Activated CD4-positive, alpha-beta T cell treated with anti-CD3 and anti-CD28 coated beads, Interleukin-2, amount 10 ng/mL, durations not matched to agents 7 days and 5 days (primary cell): ENCODE measurements at regions not wholly inside any gene's neighbourhood (a gene's known extent, or its start where the extent isn't known, plus 50 kb on each side); places are given as distances from the start of the nearest gene placed in this dataset.

Source experiments
- CTCF ChIA-PET: fragments of 350-600 bp; sonication (Branson Sonifier 250); formaldehyde crosslinking; loops from one replicate; lab custom pipeline; 2021; ENCODE audit warnings: antibody characterized with exemption; lab: Charles Lee
- POLR2A ChIA-PET: fragments of 350-600 bp; sonication (Branson Sonifier 250); formaldehyde crosslinking; loops from one replicate; lab custom pipeline; 2021; ENCODE audit warnings: antibody characterized with exemption; lab: Charles Lee
- DNase-seq: peaks from one replicate; pipeline ENCODE4 v3.0.0-alpha.2; 2020
- H3K27ac Mint-ChIP-seq: one replicate; pipeline ENCODE4 v1.8.0; 2021; ENCODE audit warnings: mild to moderate bottlenecking, moderate library complexity, mixed read lengths
- H3K27me3 Mint-ChIP-seq: one replicate; pipeline ENCODE4 v1.8.0; 2021; ENCODE audit warnings: mixed read lengths
- H3K36me3 Mint-ChIP-seq: one replicate; pipeline ENCODE4 v1.8.0; 2021; ENCODE audit warnings: low read depth, mixed read lengths
- H3K4me1 Mint-ChIP-seq: one replicate; pipeline ENCODE4 v1.8.0; 2021; ENCODE audit warnings: mixed read lengths
- H3K4me3 Mint-ChIP-seq: one replicate; pipeline ENCODE4 v1.8.0; 2021; ENCODE audit warnings: mild to moderate bottlenecking, moderate library complexity, mixed read lengths
- H3K9me3 Mint-ChIP-seq: one replicate; pipeline ENCODE4 v1.8.0; 2021; ENCODE audit warnings: mixed read lengths

GRCh38 chr2:15783489-15783888 is 156.9 kb upstream of the MYCN start:
- DNase-seq, result no peak
- ChIA-PET CTCF (no interaction called here), POLR2A (no interaction called here)
- Mint-ChIP-seq H3K4me3 (no peak overlapping the region), H3K9me3 (no peaks in the 10 kb centered on the region), H3K36me3 (no peaks in the 10 kb centered on the region), H3K4me1 (no peaks in the 10 kb centered on the region), H3K27ac (no peak overlapping the region), H3K27me3 (no peaks in the 10 kb centered on the region)

GRCh38 chr2:15784106-15784885 is 156.1 kb upstream of the MYCN start:
- Mint-ChIP-seq H3K4me1 (no peaks in the 10 kb centered on the region), H3K27ac (no peak overlapping the region), H3K36me3 (no peaks in the 10 kb centered on the region), H3K9me3 (no peaks in the 10 kb centered on the region), H3K4me3 (no peak overlapping the region), H3K27me3 (no peaks in the 10 kb centered on the region)
- CTCF ChIA-PET, result interaction anchor here (0.6 kb wide), 1 partner anchor 12 kb away, joined by 3 read pairs; no protein-coding TSS in a partner anchor
- POLR2A ChIA-PET, result no interaction called here
- DNase-seq, result no peak

DNA sequence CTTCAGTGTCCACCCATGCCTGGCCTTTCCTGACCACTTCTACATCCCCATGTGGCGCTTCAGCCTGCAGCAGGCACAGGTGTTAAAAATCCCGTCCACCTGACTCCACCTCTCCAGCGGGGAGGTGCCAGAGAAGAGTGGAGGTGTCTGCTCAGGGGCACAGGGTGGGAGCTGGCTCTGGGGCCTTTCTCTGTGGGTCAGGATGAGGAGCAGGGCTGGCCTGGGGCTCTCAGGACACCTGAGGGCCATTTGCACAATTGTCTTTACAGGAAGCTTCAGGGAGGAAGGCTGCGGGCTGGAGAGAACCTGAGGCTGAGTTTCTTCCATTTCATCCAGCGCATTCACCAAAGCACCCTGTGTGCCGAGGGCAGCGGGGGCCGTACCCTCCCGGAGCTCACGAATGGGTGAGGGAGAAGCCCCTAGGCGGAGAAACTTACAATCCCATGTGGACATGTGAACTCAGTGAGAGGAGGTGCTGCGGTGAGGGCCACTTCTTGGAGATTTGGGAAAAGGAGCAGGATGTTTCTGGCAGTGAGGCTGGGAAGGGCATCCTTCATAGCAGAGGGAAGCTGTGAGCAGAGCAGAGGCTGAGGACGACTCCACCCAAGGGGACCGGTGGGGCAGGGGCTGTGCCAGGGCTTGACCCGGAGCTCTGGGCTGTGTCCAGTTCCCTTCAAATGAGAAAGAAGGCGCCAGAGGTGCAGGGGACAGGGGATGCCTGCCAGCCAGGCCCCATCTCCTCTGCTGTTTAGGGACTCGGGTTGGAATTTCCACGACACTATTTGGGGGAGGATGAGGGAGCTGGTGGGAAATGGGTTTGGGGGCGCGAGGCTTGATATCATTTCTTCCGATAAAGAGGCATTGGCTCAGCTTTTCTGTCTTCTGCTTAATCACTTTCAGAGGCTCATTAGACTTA is 155.2 kb upstream of the MYCN start:
- POLR2A ChIA-PET, result no interaction called here
- no peaks in the 10 kb centered on the region for H3K9me3 Mint-ChIP-seq
- H3K4me1 Mint-ChIP-seq, result no peaks in the 10 kb centered on the region
- no peaks in the 10 kb centered on the region for H3K27me3 Mint-ChIP-seq
- no peak overlapping the region for H3K27ac Mint-ChIP-seq
- DNase-seq, result no peak
- no peak overlapping the region for H3K4me3 Mint-ChIP-seq
- CTCF ChIA-PET, result interaction anchor here (0.6 to 0.7 kb wide), 2 partner anchors 13 to 1154 kb away, joined by 3 read pairs; no protein-coding TSS in a partner anchor
- H3K36me3 Mint-ChIP-seq, result no peaks in the 10 kb centered on the region

GRCh38 chr2:15786003-15786654 is 154.2 kb upstream of the MYCN start:
- no peak overlapping the region for H3K4me3 Mint-ChIP-seq
- H3K27ac Mint-ChIP-seq, result no peak overlapping the region
- no peaks in the 10 kb centered on the region for H3K9me3 Mint-ChIP-seq
- no peak for DNase-seq
- POLR2A ChIA-PET, result no interaction called here
- H3K4me1 Mint-ChIP-seq, result no peaks in the 10 kb centered on the region
- CTCF ChIA-PET, result interaction anchor here (0.7 kb wide), 1 partner anchor 1153 kb away, joined by 3 read pairs; no protein-coding TSS in a partner anchor
- no peaks in the 10 kb centered on the region for H3K27me3 Mint-ChIP-seq
- no peaks in the 10 kb centered on the region for H3K36me3 Mint-ChIP-seq

DNA sequence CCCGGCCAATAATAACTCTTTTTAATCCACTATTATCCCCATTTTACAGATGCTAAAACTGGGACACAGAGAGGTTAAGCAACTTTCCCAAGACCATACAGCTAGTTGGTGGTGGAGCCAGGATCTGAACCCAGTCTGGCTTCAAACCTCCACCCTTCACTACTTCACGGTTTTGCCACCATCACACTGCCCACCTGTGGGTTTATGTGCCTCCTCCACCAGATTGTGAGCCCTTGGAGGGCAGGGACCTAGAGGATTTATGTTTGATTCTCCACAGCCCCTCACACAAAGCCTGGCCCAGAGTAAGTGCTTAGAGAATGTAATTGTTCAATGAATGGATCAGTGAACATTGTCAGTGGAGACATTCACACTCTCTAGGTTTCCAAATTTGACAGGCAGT is 153.4 kb upstream of the MYCN start:
- no peak overlapping the region for H3K4me3 Mint-ChIP-seq
- CTCF ChIA-PET, result no interaction called here
- H3K9me3 Mint-ChIP-seq, result no peaks in the 10 kb centered on the region
- POLR2A ChIA-PET, result no interaction called here
- H3K36me3 Mint-ChIP-seq, result no peaks in the 10 kb centered on the region
- H3K4me1 Mint-ChIP-seq, result no peaks in the 10 kb centered on the region
- no peak overlapping the region for H3K27ac Mint-ChIP-seq
- H3K27me3 Mint-ChIP-seq, result no peaks in the 10 kb centered on the region
- DNase-seq, result no peak

DNA sequence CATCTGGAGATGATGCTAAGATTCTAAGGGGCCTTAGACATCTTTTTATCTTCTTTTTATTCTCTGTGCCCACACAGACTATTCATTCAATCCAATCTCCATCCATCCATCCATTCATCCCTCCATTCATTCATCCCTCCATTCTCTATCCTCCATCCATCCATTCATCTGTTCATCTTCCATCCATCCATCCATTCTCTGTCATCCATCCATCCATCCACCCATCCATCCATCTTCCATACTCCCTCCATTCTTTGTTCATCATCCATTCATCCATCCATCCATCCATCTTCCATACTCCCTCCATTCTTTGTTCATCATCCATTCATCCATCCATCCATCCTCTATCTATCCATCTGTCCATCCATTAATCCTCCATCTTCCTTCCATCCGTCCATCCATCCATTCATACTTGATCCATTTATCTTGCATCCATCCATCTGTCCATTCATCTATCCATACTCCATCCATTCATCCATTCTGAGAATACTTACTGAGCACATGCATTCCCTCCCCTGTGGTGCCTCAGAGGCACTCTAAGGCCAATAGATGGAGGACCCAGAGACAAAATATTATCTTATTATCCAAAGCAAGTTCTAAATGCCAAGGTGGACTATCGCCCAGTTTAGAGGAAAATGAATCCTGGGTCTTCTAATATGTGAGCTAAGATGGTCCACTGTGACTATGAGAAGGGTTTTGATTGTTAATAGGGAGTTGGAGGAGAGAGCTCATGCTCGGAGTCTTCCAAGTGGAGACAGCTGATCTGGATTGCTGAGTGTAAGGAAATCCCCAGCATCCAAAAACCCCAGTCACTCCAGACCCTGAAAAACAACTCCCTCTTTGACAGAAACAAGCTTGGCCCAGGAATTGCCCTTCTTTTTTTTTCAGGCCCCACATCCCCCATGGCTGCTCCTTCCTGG is 152.6 kb upstream of the MYCN start:
- Mint-ChIP-seq H3K4me3 (no peak overlapping the region), H3K36me3 (no peaks in the 10 kb centered on the region), H3K27me3 (no peaks in the 10 kb centered on the region), H3K9me3 (no peaks in the 10 kb centered on the region), H3K27ac (no peak overlapping the region), H3K4me1 (no peaks in the 10 kb centered on the region)
- no peak for DNase-seq
- ChIA-PET CTCF (interaction anchor here (0.5 kb wide), 1 partner anchor 889 kb away, joined by 6 read pairs; no protein-coding TSS in a partner anchor), POLR2A (no interaction called here)

- no peaks in the 10 kb centered on the region for H3K4me1 Mint-ChIP-seq
- H3K4me3 Mint-ChIP-seq, result no peak overlapping the region
- no peaks in the 10 kb centered on the region for H3K27me3 Mint-ChIP-seq
- no peaks in the 10 kb centered on the region for H3K9me3 Mint-ChIP-seq
- ChIA-PET POLR2A (no interaction called here), CTCF (interaction anchor here (0.5 kb wide), 1 partner anchor 889 kb away, joined by 6 read pairs; no protein-coding TSS in a partner anchor)
- no peak overlapping the region for H3K27ac Mint-ChIP-seq
- no peak for DNase-seq
- H3K36me3 Mint-ChIP-seq, result no peaks in the 10 kb centered on the region
Measured at GRCh38 chr2:15788455-15788829, 151.9 kb upstream of the MYCN start.

DNA sequence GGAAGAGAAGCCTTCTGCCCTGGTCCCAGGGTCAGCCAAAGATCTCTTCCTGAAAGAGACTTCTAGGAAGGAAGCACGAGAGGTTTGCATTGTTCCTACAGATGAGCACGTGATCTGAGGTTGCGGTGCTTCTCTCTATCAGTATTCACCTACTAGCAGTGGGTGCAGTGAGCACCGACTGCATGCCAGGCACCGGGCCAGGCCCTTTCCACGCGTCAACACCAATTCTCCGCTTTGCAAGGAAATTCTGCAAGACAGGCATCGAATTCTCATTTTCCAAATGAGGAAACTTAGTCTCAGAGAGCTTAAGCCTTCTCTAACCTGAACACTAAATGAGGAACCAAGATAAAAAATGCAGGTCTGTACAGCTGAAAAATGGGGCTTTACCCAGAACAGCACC is 151.5 kb upstream of the MYCN start:
- no peaks in the 10 kb centered on the region for H3K36me3 Mint-ChIP-seq
- H3K9me3 Mint-ChIP-seq, result no peaks in the 10 kb centered on the region
- no peak for DNase-seq
- H3K4me3 Mint-ChIP-seq, result no peak overlapping the region
- H3K4me1 Mint-ChIP-seq, result no peaks in the 10 kb centered on the region
- no peak overlapping the region for H3K27ac Mint-ChIP-seq
- H3K27me3 Mint-ChIP-seq, result no peaks in the 10 kb centered on the region
- ChIA-PET CTCF (no interaction called here), POLR2A (no interaction called here)

DNA sequence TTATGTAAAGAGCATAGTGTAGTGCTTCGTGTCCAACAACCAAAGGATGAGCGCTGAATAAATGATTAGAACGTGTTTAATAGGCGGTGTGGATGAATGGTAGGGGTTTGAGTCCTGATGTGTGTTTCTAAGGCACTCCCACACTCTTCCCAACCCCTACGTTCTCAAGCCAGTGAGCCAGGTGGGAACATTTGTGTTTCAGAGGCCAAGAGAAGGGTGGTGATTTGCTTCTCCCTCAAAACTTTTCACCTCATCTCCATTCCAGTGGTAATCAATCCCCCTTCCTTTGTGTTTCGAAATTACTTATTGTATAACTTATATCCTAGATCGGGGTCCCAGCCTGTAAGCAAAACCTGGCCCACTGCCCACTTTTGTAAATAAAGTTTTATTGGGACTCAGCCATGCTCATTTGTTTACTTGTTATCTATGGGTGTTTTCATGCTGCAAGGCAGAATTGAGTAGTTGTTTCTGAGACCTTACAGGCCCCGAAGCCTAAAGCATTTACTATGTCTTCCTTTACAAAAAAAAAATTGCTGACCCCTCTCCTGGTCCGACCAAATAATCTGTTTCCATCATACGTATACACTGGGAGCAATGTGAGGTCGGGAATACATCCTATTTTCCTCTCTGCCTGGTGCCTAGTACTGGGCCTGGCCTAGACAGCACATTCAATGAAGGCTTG is 150.8 kb upstream of the MYCN start:
- CTCF ChIA-PET, result no interaction called here

GRCh38 chr2:15790326-15790725 is 150.0 kb upstream of the MYCN start:
- H3K9me3 Mint-ChIP-seq, result no peaks in the 10 kb centered on the region
- no peak overlapping the region for H3K4me3 Mint-ChIP-seq
- ChIA-PET POLR2A (no interaction called here), CTCF (no interaction called here)
- H3K4me1 Mint-ChIP-seq, result no peaks in the 10 kb centered on the region
- no peak overlapping the region for H3K27ac Mint-ChIP-seq
- DNase-seq, result no peak
- H3K27me3 Mint-ChIP-seq, result no peaks in the 10 kb centered on the region
- no peaks in the 10 kb centered on the region for H3K36me3 Mint-ChIP-seq

More for the DNA sequence above, 150.8 kb upstream of the MYCN start:
- POLR2A ChIA-PET, result no interaction called here
- no peaks in the 10 kb centered on the region for H3K27me3 Mint-ChIP-seq
- no peaks in the 10 kb centered on the region for H3K4me1 Mint-ChIP-seq
- DNase-seq, result no peak
- no peak overlapping the region for H3K4me3 Mint-ChIP-seq
- H3K9me3 Mint-ChIP-seq, result no peaks in the 10 kb centered on the region
- H3K36me3 Mint-ChIP-seq, result no peaks in the 10 kb centered on the region
- H3K27ac Mint-ChIP-seq, result no peak overlapping the region

GRCh38 chr2:15790838-15791237 is 149.5 kb upstream of the MYCN start:
- Mint-ChIP-seq H3K36me3 (no peaks in the 10 kb centered on the region), H3K27ac (no peak overlapping the region), H3K27me3 (no peaks in the 10 kb centered on the region), H3K4me3 (no peak overlapping the region), H3K9me3 (no peaks in the 10 kb centered on the region), H3K4me1 (no peaks in the 10 kb centered on the region)
- DNase-seq, result no peak
- ChIA-PET CTCF (no interaction called here), POLR2A (no interaction called here)

- Mint-ChIP-seq H3K4me1 (no peaks in the 10 kb centered on the region), H3K9me3 (no peaks in the 10 kb centered on the region), H3K27me3 (no peaks in the 10 kb centered on the region), H3K36me3 (no peaks in the 10 kb centered on the region), H3K4me3 (no peak overlapping the region), H3K27ac (no peak overlapping the region)
- ChIA-PET POLR2A (no interaction called here), CTCF (no interaction called here)
- DNase-seq, result no peak
Measured at GRCh38 chr2:15791294-15791693, 149.1 kb upstream of the MYCN start.
